ENCODE measurements at regions not wholly inside any gene's neighbourhood (a gene's known extent, or its start where the extent isn't known, plus 50 kb on each side); places are given as distances from the start of the nearest gene placed in this dataset.

DNA sequence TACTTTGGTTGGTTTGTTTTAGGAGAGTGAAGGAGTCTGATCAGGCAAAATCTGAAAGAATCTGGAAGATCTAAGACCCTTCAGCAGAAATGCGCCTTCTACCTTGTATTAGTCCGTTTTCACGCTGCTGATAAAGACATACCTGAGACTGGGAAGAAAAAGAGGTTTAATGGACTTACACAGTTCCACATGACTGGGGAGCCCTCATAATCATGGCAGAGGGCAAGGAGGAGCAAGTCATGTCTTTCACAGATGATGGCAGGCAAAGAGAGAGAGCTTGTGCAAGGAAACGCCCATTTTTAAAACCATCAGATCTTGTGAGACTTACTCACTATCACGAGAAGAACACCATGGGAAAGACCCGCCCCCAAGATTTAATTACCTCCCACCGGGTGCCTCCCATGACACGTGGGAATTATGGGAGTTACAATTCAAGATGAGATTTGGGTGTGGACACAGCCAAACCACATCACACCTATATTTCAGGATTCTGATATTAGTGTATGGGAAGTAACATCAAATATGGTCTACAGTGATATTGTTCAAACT, 99.3 kb downstream of the GLUL start:
- DNase-seq = no peak

DNA sequence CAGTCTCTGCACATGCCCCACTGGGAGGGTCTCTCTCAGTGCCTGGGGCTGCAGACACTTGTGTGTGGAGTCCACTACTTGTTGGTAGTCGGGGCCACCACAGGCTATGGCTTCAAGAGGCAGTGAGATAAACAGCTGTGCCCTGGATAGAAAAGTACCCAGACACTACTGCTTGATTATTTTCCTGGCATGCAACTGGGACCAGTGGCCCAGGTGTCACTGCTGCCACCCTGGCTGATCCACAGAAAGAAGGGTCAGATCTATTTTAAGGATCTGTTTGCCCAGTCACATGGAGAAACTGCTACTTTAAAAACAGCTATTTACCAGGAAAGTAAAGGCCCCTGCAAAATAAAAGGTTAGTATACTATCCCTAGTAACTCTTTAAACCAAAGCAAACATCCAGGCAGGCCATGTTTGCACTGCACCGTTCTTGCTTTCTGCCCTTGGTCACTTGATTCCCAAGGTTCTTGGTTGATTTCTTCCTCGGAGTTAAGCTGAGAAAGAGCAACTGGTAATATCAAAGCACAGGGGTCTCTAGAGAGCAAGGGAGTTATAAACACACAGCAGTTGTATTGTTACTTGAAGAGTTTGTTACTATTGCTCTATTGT, 99.9 kb downstream of the GLUL start:
- DNase-seq = no peak

DNA sequence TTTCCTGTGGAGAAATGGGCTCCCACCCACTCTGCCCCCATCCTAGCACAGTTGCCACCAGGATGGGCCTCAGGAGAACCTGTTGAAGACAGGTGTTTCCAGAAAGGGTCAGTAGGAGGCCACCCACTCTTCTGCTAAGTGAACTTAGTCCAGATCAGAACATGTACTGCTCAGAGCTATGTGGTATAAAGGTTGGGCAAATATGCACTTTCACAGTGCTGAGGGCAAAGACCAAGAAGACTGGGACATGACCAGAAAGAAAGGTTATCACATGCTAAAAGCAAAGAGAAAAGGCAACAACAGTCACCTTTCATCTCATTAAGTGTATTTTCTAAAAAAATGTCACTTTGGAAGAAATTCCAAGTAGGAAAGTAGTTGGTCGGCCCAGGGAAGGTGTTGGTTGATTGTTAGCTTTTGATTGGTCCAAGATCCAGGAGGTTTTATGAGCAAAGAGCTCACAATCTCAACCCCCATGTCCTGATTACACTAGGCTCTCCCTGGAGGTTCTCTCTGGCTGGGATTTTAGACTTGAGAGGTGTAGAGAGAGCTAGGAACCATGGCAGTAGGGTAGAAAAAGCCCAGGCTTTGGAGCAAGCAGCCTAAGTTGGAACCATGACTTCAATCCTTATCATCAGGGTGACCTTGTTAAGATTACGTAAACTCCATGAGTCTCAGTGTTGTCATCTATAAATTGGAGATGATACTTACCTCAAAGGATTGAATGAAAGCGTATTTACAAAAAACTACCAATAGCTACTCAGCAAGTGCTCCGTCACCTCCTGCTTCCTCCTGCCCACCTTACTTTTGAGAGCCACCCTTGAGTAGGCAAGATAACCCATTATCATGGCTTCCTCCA, 102.6 kb downstream of the GLUL start:
- DNase-seq = no peak

DNA sequence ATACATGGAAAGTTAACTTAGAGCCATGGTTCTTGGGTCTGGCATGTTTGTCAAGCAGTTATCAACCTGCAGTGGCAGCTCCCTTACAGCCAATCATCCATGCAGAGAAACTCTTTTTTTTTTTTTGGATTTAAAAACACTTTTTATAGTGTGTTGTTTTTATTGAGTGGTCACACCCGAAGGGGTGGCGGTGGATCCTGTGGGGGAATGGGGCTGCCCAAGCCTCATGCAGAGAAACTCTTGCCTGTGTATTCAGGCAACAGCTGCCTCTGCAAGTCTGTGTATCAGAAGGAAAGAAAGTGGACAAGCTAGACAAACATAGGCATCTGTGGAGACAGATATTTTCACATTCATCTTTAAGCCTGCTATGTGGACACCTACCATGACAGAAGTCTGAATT, 104.8 kb downstream of the GLUL start:
- DNase-seq = no peak

DNA sequence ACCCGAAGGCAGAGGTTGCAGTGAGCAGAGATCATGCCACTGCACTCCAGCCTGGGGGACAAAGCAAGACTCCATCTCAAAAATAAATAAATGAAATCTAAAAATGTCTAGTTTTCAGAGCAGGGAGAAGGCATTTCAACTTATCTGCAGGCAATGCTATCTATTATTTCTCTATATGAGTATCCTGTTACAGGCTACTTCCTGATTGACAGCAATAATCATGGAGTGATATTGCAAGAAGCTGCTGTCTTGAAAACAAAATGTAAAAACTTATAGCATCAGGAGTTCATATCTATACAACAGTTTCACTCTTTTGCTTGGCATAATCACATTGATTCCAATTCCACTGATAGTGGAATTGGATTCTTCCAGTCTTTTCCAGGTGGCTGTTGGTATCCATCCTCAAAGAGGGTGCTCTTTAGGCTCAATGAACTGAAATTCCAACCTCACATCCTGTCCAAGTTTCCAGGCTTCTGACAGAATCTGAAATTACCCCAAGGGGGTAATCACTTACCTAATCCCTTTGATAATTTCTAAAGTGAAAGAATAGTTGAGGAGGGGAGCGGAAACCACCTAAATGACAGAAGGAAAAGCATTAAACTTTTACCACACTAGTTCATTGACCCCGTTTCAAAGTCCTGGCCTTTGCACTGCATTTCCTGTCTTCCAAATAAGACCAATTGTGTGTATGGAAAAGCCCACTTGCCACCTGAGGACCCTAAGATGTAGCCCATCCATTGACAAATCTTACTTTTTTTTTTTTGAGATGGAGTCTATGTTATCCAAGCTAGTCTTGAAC, 107.6 kb downstream of the GLUL start:
- DNase-seq = no peak

DNA sequence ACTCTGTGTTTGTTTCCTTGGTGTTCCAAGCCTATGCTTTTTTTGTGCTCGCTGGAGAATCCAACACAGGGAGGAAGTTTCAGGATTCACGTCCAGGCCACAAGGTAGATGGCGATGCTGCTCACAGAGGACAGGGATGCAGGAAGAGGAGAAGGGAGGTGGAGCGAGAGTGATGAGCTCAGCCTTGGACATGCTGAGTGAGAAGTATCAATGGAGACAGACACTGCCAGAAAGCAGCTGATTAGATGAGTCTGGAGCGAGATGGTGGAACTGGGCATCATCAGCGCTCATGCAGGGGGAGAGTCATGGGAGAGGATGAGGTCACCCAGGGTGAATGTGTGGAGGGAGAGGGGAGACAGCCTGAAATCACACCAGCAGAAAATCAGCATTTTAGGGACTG, 110.0 kb downstream of the GLUL start:
- no peak for DNase-seq

DNA sequence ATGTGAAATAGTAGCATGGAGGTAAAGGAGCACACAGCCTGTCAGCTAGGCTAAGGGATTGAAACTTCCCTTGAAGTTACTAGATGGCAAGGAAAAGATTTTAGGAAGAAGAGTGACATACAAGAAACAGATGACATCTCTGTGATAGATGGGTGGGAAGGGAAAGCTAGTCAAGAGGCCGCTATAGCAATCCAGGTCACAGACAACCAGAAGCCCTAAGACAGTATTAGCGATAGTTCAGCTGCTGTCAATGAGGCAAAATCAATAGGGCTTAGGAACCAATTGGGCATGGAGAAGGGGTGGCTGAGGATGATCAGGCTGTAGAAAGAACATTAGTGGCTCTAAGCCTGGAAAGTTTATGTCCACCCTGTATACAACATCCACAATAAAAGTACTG, 111.1 kb downstream of the GLUL start:
- DNase-seq = no peak

DNA sequence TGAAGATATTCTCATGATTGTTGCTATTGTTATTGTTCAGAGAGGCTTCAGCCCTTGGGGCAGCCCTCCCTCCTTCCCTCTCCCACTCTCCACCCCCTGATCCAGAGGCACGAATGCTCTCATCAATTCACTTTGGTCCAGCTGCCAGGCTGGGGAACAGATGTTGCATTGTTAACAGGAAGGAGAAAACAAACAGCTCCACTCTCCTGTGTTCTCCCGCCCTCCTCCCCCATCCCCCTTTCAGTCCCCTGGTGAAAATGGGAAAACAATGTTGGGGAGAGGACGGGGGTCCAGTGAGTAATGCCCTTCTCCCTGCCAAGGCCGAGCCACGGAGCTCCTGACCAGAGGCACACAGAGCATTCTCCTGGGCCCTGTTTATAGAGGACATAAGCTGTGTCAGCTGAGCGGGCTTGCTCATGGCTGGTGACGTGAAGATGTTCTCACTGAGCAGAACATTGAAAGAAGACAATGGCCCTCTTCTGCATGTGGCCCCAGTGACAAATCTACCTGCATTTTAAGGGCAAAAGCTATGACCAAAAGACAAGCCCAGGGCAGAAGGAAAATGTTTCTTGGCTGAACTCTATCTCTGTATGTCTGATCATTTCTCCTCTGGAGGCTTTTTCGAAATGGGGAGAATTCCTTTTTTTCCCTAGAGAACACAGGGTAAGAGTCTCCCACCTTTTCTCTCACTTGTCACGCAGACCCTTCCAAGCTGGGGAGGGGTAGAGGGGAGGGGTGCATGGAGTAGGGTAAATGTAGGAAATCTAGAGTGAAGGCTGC, 111.7 kb downstream of the GLUL start:
- no peak for DNase-seq

DNA sequence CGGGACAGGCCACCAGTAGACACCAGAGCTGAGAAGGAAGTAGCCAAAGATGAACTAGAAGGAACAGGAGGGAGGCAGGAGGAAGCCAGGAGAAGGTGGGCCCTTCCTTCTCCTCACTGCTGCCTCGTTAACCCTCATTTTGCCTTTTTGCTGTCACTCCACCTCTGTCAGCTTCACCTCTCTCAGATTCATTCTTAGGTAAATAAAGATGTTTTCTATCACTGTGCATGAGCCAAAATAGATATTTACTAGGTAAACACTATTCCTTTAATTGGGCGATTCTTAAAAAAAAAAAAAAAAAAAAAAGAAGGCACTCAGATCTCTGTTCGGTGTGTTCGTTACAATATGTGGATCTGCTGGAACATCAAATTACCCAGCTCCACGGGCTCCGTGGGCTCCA, 112.3 kb downstream of the GLUL start:
- DNase-seq = no peak

DNA sequence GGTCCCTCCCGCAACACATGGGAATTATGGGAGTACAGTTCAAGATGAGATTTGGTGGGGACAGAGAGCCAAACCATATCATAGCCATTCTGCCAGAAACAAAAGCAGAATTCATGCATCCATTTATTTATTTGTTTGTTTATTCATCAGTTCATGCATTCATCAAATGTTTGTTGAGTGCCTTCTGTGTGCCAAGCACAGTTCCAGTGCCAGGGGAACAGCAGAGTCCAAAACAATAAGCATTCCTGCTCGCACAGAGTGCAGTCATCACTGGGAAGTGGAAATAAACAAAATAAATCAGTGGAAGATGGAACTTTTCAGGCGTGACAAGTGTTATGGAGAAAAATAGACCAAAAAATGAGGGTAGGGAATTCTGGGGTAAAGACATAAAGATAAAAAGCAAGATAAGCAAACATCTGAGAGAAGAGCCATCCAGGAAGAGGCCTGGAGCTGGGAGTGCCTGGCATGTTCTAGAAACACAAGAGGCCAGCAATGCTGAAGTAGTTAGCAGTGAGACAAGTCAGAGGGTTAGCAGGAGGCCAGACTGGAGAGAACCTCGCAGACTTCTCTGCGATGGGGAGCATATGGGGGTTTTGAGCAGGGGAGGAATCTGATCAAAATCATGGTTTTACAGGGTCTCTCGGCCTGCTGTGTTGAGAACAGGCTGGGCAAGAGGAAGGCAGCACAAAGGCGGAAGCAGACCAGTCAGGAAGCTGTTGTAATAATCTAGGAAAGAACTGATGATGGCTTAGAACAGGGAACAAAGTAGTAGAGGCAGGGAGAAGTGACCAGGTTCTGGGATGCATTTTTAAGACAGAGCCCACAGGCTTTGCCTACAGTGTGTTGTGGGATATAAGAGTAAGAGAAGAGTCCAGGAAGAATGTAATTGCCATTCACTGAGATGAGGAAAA, 113.2 kb downstream of the GLUL start:
- no peak for DNase-seq

DNA sequence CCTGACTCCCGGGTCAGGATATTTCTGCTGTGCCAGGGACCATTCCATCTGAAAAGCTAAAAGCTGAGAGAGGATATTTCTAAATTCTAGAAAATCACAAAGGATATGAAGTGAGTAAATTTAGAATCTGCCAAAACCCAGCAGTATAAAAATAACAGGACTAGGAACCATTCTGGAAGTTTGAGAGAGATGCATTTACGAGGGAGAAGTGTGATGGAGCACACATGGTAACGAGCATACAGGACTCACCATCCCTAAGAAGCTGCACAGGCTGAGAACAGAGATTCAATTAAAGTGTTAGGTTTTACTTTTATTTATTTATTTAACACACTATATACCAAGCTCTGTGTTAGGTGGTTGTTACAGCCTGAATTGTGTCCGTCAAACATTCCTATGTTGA, 116.3 kb downstream of the GLUL start:
- no peak for DNase-seq

DNA sequence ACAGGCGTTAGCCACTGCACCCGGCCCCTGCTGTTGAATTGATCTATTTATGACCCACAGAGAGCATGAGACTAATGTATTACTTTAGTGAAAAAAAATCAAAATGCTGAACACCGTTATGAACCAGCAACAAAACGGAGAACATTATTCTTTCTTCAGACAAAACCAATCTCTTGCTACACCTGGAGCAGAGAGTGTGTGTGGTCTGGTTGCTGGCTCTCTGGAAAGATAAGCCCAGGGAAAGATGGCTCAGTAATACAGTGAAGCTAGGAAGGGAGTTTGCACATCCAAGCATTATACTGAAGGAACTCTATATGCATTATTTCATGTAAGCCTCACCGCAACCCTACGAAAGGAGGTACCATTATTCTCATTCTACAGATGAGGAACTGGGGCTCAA, 117.0 kb downstream of the GLUL start:
- no peak for DNase-seq

DNA sequence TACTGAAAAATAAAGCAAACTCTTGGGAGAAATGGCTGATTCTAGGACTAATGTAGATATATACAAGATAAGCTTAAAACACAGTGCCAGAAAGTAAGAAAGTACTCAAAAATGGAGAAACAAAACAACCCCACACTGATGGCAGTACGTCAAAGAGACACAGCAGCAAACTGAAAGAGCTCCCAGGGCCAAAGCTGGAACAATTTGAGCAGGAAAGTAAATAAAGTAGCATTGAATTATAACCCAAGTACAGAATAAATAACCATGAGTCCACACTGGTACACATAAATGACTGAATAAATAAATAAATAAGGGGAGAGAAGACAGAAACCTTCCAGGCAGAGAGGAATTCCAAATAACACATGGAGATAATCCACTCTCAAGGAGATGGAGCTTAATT, 120.9 kb downstream of the GLUL start:
- DNase-seq = no peak

DNA sequence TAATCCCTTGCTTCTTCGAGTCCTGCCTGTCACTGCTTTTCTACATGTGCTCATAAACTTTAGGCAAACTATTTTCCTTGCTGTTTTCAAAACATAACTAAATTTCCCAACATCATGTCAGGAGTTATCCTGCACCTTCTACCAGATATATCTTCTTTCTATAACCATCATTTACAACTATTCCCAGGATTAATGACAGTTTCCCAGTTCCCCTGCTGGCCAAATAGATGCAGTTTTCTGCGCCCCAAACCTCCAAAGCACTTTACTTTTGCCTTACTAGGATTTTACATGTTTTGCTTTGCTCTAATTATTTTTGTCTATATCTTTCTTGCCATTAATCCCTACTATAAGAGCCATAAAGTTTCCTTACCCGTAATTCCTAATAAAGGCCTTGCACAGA, 122.5 kb downstream of the GLUL start:
- DNase-seq = no peak

DNA sequence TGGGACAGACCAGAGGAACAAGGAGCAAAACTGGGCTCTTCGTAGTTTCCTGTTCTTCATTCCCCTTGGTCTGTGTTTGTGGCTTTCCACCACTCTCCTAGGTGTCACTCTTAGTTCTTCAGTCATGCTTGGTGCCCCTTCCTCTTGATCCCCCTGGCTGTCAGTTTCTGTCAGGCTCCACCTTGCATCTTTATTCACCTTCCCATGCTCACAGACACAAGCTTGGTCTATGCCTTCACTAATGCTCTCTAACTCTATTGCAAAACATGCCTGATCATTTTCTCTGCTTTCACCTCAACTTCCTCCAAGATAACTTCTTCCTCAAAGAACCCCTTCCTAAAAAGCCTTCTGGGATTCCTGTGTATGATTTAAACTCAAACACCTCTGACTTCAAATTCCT, 122.9 kb downstream of the GLUL start:
- DNase-seq = no peak

DNA sequence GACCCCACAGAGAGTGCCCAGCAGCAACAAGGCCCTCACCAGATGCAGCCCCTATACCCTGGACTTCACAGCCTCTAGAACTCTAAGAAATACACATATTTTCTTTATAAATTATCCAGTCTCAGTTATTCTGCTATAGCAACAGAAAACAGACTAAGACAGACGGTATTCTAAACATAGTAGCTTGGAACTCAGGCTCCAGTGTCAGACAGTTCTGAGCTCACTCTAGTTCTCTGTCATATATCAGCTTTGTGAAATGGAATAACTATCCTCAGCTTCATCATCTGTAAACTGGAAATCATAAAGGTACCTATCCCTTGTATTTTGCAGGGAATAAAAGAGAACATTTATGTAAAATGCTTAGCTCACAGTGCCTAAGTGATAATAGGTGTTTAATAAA, 127.4 kb downstream of the GLUL start:
- no peak for DNase-seq

DNA sequence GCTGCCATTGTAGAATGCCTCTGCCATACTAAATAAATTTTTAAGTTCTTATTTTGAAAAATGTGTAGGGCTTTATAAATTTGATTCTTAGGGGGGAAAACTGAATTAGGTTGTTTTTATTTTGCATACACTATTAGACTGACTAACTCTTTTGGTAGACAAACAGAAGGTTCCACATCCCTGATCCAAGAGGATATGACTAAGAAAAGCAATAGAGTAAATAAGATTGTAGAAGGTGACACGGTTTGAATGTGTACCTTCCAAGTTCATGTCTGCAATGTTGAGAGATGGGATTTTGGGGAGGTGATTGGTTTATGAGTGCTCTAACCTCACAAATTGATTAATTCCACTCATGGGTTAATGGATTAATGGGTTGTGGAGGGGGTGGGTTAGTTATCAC, 127.9 kb downstream of the GLUL start:
- DNase-seq = no peak

DNA sequence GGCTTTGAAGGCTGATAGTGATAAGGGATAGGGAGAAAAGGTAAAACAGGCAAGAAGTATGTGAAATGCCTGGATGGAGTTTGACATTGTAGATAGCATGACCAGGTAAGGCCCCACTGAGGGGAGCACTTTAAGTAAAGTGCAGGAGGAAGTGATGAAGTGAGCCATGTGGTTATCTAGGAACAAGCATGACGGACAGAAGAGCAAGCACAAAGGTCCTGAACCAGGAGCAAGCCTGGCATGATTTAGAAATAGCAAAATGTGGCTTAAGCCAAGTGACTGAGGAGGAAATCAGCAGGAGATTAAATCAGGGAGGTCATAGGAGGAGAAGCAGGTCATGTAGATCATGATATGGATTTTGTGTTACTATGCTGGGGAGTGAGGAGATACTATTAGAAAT, 129.2 kb downstream of the GLUL start:
- no peak for DNase-seq

DNA sequence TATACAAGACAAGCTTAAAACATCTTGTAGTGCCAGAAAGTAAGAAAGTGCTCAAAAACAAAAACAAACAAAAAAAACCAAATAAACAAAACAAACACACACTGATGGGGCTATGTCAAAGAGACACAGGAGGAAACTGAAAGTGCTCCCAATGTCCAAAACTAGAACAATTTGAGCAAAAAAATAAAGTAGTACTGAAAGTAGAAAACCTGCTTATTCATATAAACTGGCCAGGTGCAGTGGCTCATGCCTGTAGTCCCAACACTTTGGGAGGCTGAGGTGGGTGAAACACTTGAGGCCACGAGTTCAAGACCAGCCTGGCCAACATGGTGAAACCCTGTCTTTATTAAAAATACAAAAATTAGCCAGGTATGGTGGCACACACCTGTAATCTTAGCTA, 129.9 kb downstream of the GLUL start:
- no peak for DNase-seq

DNA sequence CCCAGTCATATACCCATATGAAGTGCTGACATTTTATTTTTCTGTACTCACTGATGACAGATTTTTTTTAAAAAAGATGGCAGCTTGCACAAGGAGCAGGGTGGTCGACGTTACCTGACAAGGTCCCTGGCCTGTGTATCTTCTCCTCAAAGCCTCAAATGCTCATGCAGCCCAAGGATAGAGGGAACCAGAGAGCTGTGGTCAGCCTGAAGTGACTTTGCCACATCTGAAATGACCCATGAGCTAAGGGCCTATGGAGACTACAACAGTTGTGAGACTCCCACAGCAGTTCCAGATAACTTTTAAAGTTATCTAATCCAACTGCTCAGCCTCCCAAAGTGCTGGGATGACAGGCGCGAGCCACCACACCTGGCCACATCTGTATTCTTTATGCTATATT, 131.1 kb downstream of the GLUL start:
- no peak for DNase-seq

DNA sequence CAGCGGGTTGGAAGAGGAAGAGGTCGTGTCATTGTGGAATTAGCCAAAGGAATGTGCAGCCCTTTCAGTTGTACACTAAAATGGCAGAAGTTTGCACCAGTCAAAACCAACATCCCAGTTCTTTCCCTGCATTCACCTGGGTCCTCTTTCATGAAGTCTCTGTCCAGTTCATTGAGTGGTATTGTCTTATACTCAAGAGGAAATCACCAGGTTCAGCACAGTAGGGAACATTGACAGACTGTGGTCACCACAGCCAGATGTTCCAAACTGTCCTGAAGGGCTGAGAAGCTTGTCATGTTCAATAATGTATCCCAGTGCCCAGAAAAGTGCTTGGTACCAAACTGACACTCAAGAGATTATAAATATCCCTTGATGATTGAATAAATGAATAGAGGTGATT, 131.6 kb downstream of the GLUL start:
- DNase-seq = no peak

Data from activated gamma-delta T cell treated with Interleukin-2 at 50 U/mL for 16 hours (primary cell).